Thyroid gland (tissue), 4 donors: ENCODE measurements at regions not wholly inside any gene's neighbourhood (a gene's known extent, or its start where the extent isn't known, plus 50 kb on each side); places are given as distances from the start of the nearest gene placed in this dataset.

Source experiments
- DNase-seq, 2 donors: peaks; one replicate each; pipeline ENCODE4 v3.0.0-alpha.2; 2019
- H3K27ac ChIP-seq, 3 donors: fragments of 200-600 bp; sonication (generic); 1 replicate in 2 of 3; 2 replicates in 1 of 3; pipeline ENCODE4 v1.5.1; 2016 to 2019; ENCODE audit warnings: mild to moderate bottlenecking in 1 of 3, moderate library complexity in 1 of 3
- H3K27me3 ChIP-seq: fragments of 200-600 bp; sonication (generic); one replicate; pipeline ENCODE4 v1.5.1; 2019
- H3K36me3 ChIP-seq, 2 donors: fragments of 200-600 bp; sonication (generic); one replicate each; pipeline ENCODE4 v1.5.1; 2016 to 2019
- H3K4me1 ChIP-seq, 2 donors: fragments of 200-600 bp; sonication (generic); one replicate each; pipeline ENCODE4 v1.5.1; 2017 to 2019
- H3K4me3 ChIP-seq, 3 donors: fragments of 200-600 bp; sonication (generic); replicated peaks in 1 of 3; 1 replicate in 2 of 3; 2 replicates in 1 of 3; pipeline ENCODE4 v1.5.1; 2016; ENCODE audit warnings: mild to moderate bottlenecking in 1 of 3
- H3K9me3 ChIP-seq: fragments of 200-600 bp; sonication (generic); one replicate; pipeline ENCODE4 v1.5.1; 2017
- POLR2A ChIP-seq, 2 donors: fragments of 450-650 bp; IDR thresholded peaks; one replicate each; pipeline ENCODE4 v1.6.1; 2017; ENCODE audit warnings: antibody characterized with exemption in 2 of 2, mild to moderate bottlenecking in 2 of 2, moderate library complexity in 1 of 2
- WGBS, 2 donors: methylation state at CpG; one replicate each; pipeline ENCODE4 v1.1.5; 2017; 5-methylcytosine and 5-hydroxymethylcytosine counted together
- intact Hi-C: fragments of 100-400 bp; cut with DNase I; formaldehyde crosslinking; loops from one replicate; pipeline ENCODE4 v1.15.1; 2023
- TF ChIP-seq, protein P1 (sequence below), 6 experiments: fragments of 200-600 bp in 3 of 6; fragments of 450-650 bp in 3 of 6; sonication (generic) in 3 of 6; IDR thresholded peaks; one replicate each; pipeline ENCODE4 v1.5.1; 2016 to 2019; ENCODE audit warnings: antibody characterized with exemption in 6 of 6, mild to moderate bottlenecking in 2 of 6, inconsistent platforms in 1 of 6, moderate library complexity in 1 of 6

DNA sequence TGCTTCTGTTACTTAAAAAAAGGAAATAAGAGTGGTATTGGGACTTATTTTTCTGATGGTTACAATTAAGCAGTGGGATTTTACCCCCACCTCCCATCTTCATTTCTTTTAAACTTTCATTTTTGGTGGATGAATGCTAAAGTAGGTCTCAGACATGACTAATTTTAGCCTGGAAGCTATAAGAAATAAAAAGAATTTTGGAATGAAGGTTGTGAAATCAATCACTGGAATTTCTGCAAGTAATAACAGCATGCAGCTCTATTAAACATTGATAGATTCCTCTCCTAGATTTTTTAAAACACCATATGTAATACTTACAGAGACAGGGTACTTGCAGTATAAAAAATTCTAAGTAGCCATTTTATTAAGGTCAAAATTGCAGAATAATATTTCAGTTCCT is 164.2 kb upstream of the CLEC14A start:
- H3K27me3 ChIP-seq = no peaks in the 10 kb centered on the region
- H3K4me3 ChIP-seq = no peak overlapping the region
- DNase-seq = no peak
- H3K4me1 ChIP-seq = peaks cover 0 to 13% of the 10 kb centered on the region in 2 donors
- H3K27ac ChIP-seq = no peak overlapping the region
- intact Hi-C loops = no loop called here
- TF ChIP-seq, protein P1, sequence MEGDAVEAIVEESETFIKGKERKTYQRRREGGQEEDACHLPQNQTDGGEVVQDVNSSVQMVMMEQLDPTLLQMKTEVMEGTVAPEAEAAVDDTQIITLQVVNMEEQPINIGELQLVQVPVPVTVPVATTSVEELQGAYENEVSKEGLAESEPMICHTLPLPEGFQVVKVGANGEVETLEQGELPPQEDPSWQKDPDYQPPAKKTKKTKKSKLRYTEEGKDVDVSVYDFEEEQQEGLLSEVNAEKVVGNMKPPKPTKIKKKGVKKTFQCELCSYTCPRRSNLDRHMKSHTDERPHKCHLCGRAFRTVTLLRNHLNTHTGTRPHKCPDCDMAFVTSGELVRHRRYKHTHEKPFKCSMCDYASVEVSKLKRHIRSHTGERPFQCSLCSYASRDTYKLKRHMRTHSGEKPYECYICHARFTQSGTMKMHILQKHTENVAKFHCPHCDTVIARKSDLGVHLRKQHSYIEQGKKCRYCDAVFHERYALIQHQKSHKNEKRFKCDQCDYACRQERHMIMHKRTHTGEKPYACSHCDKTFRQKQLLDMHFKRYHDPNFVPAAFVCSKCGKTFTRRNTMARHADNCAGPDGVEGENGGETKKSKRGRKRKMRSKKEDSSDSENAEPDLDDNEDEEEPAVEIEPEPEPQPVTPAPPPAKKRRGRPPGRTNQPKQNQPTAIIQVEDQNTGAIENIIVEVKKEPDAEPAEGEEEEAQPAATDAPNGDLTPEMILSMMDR (IDR thresholded peaks at IDR 0.05) = no peak
- no peak for TF ChIP-seq POLR2A (IDR thresholded peaks at IDR 0.05)
- no peaks in the 10 kb centered on the region for H3K9me3 ChIP-seq
- H3K36me3 ChIP-seq = no peaks in the 10 kb centered on the region

DNA sequence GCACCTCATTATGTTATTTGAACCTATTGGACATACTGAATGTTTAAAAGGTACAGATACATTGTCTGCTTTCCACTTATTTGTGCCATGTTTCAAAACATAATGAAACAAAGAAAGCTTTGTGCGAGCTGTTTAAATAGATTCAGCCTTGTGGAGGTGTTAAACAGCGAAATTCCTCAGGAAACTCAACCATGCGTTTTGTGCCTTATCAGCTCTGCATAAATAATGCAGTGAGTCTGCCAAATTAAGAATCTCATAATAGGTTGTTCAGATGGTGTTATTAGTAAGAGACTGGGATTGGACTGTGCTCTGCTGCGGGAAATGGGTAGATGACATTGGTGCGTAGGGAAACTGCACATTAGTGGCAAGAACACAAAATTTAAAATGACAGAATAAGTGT is 163.7 kb upstream of the CLEC14A start:
- intact Hi-C loops = no loop called here
- peaks cover 0 to 13% of the 10 kb centered on the region in 2 donors for H3K4me1 ChIP-seq
- 52 to 59% methylated on average over 5 of the region's 5 CpGs for WGBS, 2 donors
- H3K9me3 ChIP-seq = no peaks in the 10 kb centered on the region
- no peaks in the 10 kb centered on the region for H3K27me3 ChIP-seq
- H3K27ac ChIP-seq = no peak overlapping the region
- no peaks in the 10 kb centered on the region for H3K36me3 ChIP-seq
- no peak for DNase-seq
- H3K4me3 ChIP-seq = no peak overlapping the region
- TF ChIP-seq, protein P1 (IDR thresholded peaks at IDR 0.05) = no peak
- no peak for TF ChIP-seq POLR2A (IDR thresholded peaks at IDR 0.05)

DNA sequence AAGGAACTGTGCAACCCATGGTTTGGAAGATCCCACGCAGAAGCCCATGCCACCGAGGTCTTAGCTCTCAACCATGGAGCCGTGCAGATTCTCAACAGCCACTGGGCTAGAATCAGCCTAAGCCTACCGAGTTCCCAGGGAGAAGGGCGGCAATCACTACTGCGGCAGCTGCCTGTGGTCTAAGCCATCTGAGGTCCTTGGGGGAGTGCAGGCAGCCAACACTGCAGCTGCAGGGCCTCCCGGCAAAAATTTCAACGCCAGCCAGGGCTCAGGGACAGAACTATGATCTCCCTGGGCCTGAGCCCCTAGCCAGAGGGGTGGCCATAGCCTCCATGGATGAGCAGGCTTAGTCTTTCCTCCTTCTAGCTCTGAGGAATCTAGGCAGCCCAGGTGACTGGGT is 156.8 kb upstream of the CLEC14A start:
- no peaks in the 10 kb centered on the region for H3K4me1 ChIP-seq
- DNase-seq = no peak
- intact Hi-C loops = no loop called here
- H3K36me3 ChIP-seq = no peaks in the 10 kb centered on the region
- TF ChIP-seq POLR2A (IDR thresholded peaks at IDR 0.05) = no peak
- TF ChIP-seq, protein P1 (IDR thresholded peaks at IDR 0.05) = no peak
- no peaks in the 10 kb centered on the region for H3K27me3 ChIP-seq
- H3K27ac ChIP-seq = no peak overlapping the region
- 90 to 94% methylated on average over 2 to 6 of the region's 8 CpGs for WGBS, 2 donors
- no peaks in the 10 kb centered on the region for H3K9me3 ChIP-seq
- H3K4me3 ChIP-seq = no peak overlapping the region

GRCh38 chr14:38410442-38410841 is 154.5 kb upstream of the CLEC14A start:
- WGBS, 2 donors = 87 to 91% methylated on average over 1 of the region's 1 CpG
- no peak for DNase-seq
- Histone ChIP-seq H3K36me3 (no peaks in the 10 kb centered on the region), H3K27me3 (no peaks in the 10 kb centered on the region), H3K4me1 (no peaks in the 10 kb centered on the region), H3K4me3 (no peak overlapping the region), H3K9me3 (no peaks in the 10 kb centered on the region), H3K27ac (no peak overlapping the region)
- TF ChIP-seq, protein P1 (IDR thresholded peaks at IDR 0.05) = no peak
- TF ChIP-seq POLR2A (IDR thresholded peaks at IDR 0.05) = no peak
- intact Hi-C loops = no loop called here

- intact Hi-C loops = no loop called here
- Histone ChIP-seq H3K27me3 (no peaks in the 10 kb centered on the region), H3K27ac (no peak overlapping the region), H3K36me3 (no peaks in the 10 kb centered on the region), H3K9me3 (no peaks in the 10 kb centered on the region), H3K4me3 (no peak overlapping the region), H3K4me1 (no peaks in the 10 kb centered on the region)
- 61 to 81% methylated on average over 2 of the region's 2 CpGs for WGBS, 2 donors
- DNase-seq = no peak
- TF ChIP-seq POLR2A (IDR thresholded peaks at IDR 0.05) = no peak
- TF ChIP-seq, protein P1 (IDR thresholded peaks at IDR 0.05) = no peak
Observed at GRCh38 chr14:38409071-38409705, 153.3 kb upstream of the CLEC14A start.
